ENCODE measurements at regions not wholly inside any gene's neighbourhood (a gene's known extent, or its start where the extent isn't known, plus 50 kb on each side); places are given as distances from the start of the nearest gene placed in this dataset.

DNA sequence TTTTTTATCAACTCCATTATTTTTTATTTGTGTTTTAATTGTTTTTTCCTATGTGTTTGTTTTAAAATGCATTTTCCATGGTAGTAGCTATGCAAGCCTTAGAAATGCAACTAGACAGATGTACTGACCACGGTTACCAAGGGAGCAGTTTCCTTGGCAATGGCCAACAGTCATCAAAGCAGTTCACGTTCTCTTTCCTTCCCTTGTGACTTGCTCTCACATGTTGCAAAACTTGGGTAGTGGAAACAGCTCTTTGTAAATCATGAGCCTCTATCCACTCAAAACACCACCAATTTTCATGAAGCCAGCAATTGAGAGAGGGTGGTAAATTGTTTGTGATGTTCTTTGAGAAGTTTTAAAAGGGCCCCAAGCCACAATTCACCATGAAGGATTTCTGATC lies 499.4 kb upstream of the MDFIC2 start:
- TF ChIP-seq, protein P1, sequence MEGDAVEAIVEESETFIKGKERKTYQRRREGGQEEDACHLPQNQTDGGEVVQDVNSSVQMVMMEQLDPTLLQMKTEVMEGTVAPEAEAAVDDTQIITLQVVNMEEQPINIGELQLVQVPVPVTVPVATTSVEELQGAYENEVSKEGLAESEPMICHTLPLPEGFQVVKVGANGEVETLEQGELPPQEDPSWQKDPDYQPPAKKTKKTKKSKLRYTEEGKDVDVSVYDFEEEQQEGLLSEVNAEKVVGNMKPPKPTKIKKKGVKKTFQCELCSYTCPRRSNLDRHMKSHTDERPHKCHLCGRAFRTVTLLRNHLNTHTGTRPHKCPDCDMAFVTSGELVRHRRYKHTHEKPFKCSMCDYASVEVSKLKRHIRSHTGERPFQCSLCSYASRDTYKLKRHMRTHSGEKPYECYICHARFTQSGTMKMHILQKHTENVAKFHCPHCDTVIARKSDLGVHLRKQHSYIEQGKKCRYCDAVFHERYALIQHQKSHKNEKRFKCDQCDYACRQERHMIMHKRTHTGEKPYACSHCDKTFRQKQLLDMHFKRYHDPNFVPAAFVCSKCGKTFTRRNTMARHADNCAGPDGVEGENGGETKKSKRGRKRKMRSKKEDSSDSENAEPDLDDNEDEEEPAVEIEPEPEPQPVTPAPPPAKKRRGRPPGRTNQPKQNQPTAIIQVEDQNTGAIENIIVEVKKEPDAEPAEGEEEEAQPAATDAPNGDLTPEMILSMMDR (IDR thresholded peaks at IDR 0.05): no peak
- no peak for TF ChIP-seq NRF1 (IDR thresholded peaks at IDR 0.05; ENCODE audit: low read depth, low read length)
- TF ChIP-seq, protein P2, sequence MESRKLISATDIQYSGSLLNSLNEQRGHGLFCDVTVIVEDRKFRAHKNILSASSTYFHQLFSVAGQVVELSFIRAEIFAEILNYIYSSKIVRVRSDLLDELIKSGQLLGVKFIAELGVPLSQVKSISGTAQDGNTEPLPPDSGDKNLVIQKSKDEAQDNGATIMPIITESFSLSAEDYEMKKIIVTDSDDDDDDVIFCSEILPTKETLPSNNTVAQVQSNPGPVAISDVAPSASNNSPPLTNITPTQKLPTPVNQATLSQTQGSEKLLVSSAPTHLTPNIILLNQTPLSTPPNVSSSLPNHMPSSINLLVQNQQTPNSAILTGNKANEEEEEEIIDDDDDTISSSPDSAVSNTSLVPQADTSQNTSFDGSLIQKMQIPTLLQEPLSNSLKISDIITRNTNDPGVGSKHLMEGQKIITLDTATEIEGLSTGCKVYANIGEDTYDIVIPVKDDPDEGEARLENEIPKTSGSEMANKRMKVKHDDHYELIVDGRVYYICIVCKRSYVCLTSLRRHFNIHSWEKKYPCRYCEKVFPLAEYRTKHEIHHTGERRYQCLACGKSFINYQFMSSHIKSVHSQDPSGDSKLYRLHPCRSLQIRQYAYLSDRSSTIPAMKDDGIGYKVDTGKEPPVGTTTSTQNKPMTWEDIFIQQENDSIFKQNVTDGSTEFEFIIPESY (IDR thresholded peaks at IDR 0.05; ENCODE audit: borderline replicate concordance, low read depth): no peak
- TF ChIP-seq, protein P3, sequence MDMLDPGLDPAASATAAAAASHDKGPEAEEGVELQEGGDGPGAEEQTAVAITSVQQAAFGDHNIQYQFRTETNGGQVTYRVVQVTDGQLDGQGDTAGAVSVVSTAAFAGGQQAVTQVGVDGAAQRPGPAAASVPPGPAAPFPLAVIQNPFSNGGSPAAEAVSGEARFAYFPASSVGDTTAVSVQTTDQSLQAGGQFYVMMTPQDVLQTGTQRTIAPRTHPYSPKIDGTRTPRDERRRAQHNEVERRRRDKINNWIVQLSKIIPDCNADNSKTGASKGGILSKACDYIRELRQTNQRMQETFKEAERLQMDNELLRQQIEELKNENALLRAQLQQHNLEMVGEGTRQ (IDR thresholded peaks at IDR 0.05; ENCODE audit: borderline replicate concordance, low read depth, low read length): no peak
- TF ChIP-seq FOSL2 (IDR thresholded peaks at IDR 0.05; ENCODE audit: borderline replicate concordance, low read depth): no peak
- TF ChIP-seq ELF1 (IDR thresholded peaks at IDR 0.05): no peak
- no peak for TF ChIP-seq SIN3A (IDR thresholded peaks at IDR 0.05; ENCODE audit: borderline replicate concordance, low read depth, low read length)
- no peak for TF ChIP-seq MXI1 (IDR thresholded peaks at IDR 0.05; ENCODE audit: low read depth, low read length)
- TF ChIP-seq, protein P4, sequence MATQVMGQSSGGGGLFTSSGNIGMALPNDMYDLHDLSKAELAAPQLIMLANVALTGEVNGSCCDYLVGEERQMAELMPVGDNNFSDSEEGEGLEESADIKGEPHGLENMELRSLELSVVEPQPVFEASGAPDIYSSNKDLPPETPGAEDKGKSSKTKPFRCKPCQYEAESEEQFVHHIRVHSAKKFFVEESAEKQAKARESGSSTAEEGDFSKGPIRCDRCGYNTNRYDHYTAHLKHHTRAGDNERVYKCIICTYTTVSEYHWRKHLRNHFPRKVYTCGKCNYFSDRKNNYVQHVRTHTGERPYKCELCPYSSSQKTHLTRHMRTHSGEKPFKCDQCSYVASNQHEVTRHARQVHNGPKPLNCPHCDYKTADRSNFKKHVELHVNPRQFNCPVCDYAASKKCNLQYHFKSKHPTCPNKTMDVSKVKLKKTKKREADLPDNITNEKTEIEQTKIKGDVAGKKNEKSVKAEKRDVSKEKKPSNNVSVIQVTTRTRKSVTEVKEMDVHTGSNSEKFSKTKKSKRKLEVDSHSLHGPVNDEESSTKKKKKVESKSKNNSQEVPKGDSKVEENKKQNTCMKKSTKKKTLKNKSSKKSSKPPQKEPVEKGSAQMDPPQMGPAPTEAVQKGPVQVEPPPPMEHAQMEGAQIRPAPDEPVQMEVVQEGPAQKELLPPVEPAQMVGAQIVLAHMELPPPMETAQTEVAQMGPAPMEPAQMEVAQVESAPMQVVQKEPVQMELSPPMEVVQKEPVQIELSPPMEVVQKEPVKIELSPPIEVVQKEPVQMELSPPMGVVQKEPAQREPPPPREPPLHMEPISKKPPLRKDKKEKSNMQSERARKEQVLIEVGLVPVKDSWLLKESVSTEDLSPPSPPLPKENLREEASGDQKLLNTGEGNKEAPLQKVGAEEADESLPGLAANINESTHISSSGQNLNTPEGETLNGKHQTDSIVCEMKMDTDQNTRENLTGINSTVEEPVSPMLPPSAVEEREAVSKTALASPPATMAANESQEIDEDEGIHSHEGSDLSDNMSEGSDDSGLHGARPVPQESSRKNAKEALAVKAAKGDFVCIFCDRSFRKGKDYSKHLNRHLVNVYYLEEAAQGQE (IDR thresholded peaks at IDR 0.05; ENCODE audit: low read depth, low read length): no peak
- TF ChIP-seq POLR2AphosphoS5 (IDR thresholded peaks at IDR 0.05; ENCODE audit: low read depth, low read length): no peak
- no peak for TF ChIP-seq NFIC (IDR thresholded peaks at IDR 0.05; ENCODE audit: borderline replicate concordance)
- no peak for TF ChIP-seq YY1 (IDR thresholded peaks at IDR 0.05; ENCODE audit: low read depth)
